ENCODE measurements at regions not wholly inside any gene's neighbourhood (a gene's known extent, or its start where the extent isn't known, plus 50 kb on each side); places are given as distances from the start of the nearest gene placed in this dataset.

- DNase-seq (ENCODE audit: low spot score) = no peak
- 72% methylated on average over 1 of the region's 1 CpG for WGBS
Measured at GRCh38 chr7:114182837-114183236, 231.8 kb upstream of the FOXP2 start.

GRCh38 chr7:114181280-114181679, 233.3 kb upstream of the FOXP2 start:
- no peak for DNase-seq (ENCODE audit: low spot score)
- H3K36me3 ChIP-seq (ENCODE audit: control insufficient read depth in 4 of 4, insufficient read depth in 3 of 4, low read depth in 1 of 4, low read length in 3 of 4) = no peaks in the 10 kb centered on the region
- no peaks in the 10 kb centered on the region for H3K9me3 ChIP-seq (ENCODE audit: control insufficient read depth in 4 of 4, low read length in 3 of 4)
- peaks cover 0 to 7% (median 5%) of the 10 kb centered on the region in 4 donors for H3K4me1 ChIP-seq (ENCODE audit: control insufficient read depth in 4 of 4, insufficient read depth in 4 of 4, low read length in 3 of 4)
- no peak overlapping the region for H3K9ac ChIP-seq (ENCODE audit: low read depth in 1 of 2, low read length in 2 of 2)
- H3K27me3 ChIP-seq (ENCODE audit: control insufficient read depth in 4 of 4, insufficient read depth in 4 of 4, low read length in 3 of 4) = no peaks in the 10 kb centered on the region
- no peak overlapping the region for H3K27ac ChIP-seq (ENCODE audit: low read depth in 1 of 2, low read length in 2 of 2)
- 87% methylated on average over 1 of the region's 1 CpG for WGBS
- no peak for TF ChIP-seq ZBTB33 (IDR thresholded peaks at IDR 0.05)
- TF ChIP-seq RXRA (IDR thresholded peaks at IDR 0.05) = no peak
- TF ChIP-seq TAF1 (conservative IDR thresholded peaks at IDR 0.05) = no peak
- TF ChIP-seq HNF4A (conservative IDR thresholded peaks at IDR 0.05) = no peak
- no peak for TF ChIP-seq GABPA (IDR thresholded peaks at IDR 0.05 in 1 of 2, conservative IDR thresholded peaks at IDR 0.05 in 1 of 2)
- no peak for TF ChIP-seq ATF3 (IDR thresholded peaks at IDR 0.05)
- no peak for TF ChIP-seq EGR1 (IDR thresholded peaks at IDR 0.05; ENCODE audit: low read depth in 2 of 2)
- TF ChIP-seq SP1 (IDR thresholded peaks at IDR 0.05) = no peak
- no peak for TF ChIP-seq JUND (IDR thresholded peaks at IDR 0.05)
- no peak for TF ChIP-seq CTCF (IDR thresholded peaks at IDR 0.05; ENCODE audit: low read depth, low read length, missing input control)
- TF ChIP-seq FOXA2 (IDR thresholded peaks at IDR 0.05) = no peak
- no peak for TF ChIP-seq HNF4G (IDR thresholded peaks at IDR 0.05)
- TF ChIP-seq FOXA1 (IDR thresholded peaks at IDR 0.05) = no peak
- TF ChIP-seq MAX (IDR thresholded peaks at IDR 0.05) = no peak
- no peak overlapping the region for H3K4me3 ChIP-seq (ENCODE audit: low read depth in 1 of 3, low read length in 3 of 3)

More at GRCh38 chr7:114182837-114183236, 231.8 kb upstream of the FOXP2 start:
- Histone ChIP-seq H3K4me1 (ENCODE audit: control insufficient read depth in 4 of 4, insufficient read depth in 4 of 4, low read length in 3 of 4) (peaks cover 0 to 7% (median 5%) of the 10 kb centered on the region in 4 donors), H3K9ac (ENCODE audit: low read depth in 1 of 2, low read length in 2 of 2) (no peak overlapping the region), H3K27me3 (ENCODE audit: control insufficient read depth in 4 of 4, insufficient read depth in 4 of 4, low read length in 3 of 4) (no peaks in the 10 kb centered on the region), H3K36me3 (ENCODE audit: control insufficient read depth in 4 of 4, insufficient read depth in 3 of 4, low read depth in 1 of 4, low read length in 3 of 4) (no peaks in the 10 kb centered on the region), H3K9me3 (ENCODE audit: control insufficient read depth in 4 of 4, low read length in 3 of 4) (no peaks in the 10 kb centered on the region), H3K4me3 (ENCODE audit: low read depth in 1 of 3, low read length in 3 of 3) (no peak overlapping the region), H3K27ac (ENCODE audit: low read depth in 1 of 2, low read length in 2 of 2) (no peak overlapping the region)
- TF ChIP-seq FOXA2 (IDR thresholded peaks at IDR 0.05) (no peak), HNF4A (conservative IDR thresholded peaks at IDR 0.05) (peak; percentile 64), EGR1 (IDR thresholded peaks at IDR 0.05; ENCODE audit: low read depth in 2 of 2) (peak; percentile 49 to 54), SP1 (IDR thresholded peaks at IDR 0.05) (peak; percentile 6), HNF4G (IDR thresholded peaks at IDR 0.05) (peak; percentile 19)

All from liver (tissue), 8 donors.